Liver (tissue), 7 donors: ENCODE measurements at regions not wholly inside any gene's neighbourhood (a gene's known extent, or its start where the extent isn't known, plus 50 kb on each side); places are given as distances from the start of the nearest gene placed in this dataset.

Experiments
- DNase-seq: peaks from one replicate; pipeline ENCODE4 v3.0.0-alpha.2; 2017; ENCODE audit warnings: low spot score
- H3K27ac ChIP-seq, 2 donors: one replicate each; pipeline ENCODE4 v1.7.0; 2013; ENCODE audit warnings: inconsistent platforms in 2 of 2, low read length in 2 of 2, control low read depth in 1 of 2, low read depth in 1 of 2, mild to moderate bottlenecking in 1 of 2
- H3K27me3 ChIP-seq, 4 donors: one replicate each; pipeline versions ENCODE4 v1.6.1 to v1.7.0; 2013; ENCODE audit warnings: low read length in 3 of 4, inconsistent platforms in 1 of 4, mild to moderate bottlenecking in 1 of 4, moderate library complexity in 1 of 4; ENCODE audit not compliant: control insufficient read depth in 4 of 4, insufficient read depth in 4 of 4
- H3K36me3 ChIP-seq, 4 donors: one replicate each; pipeline versions ENCODE4 v1.6.1 to v1.7.0; 2013; ENCODE audit warnings: low read length in 3 of 4, mild to moderate bottlenecking in 3 of 4, low read depth in 1 of 4, moderate library complexity in 1 of 4; ENCODE audit not compliant: control insufficient read depth in 4 of 4, insufficient read depth in 3 of 4
- H3K4me1 ChIP-seq, 4 donors: one replicate each; pipeline versions ENCODE4 v1.6.1 to v1.7.0; 2013; ENCODE audit warnings: low read length in 3 of 4, mild to moderate bottlenecking in 3 of 4, moderate library complexity in 1 of 4; ENCODE audit not compliant: control insufficient read depth in 4 of 4, insufficient read depth in 4 of 4
- H3K4me3 ChIP-seq, 3 donors: one replicate each; pipeline versions ENCODE4 v1.6.1 to v1.7.0; 2013; ENCODE audit warnings: low read length in 3 of 3, control low read depth in 1 of 3, low read depth in 1 of 3, mild to moderate bottlenecking in 1 of 3
- H3K9ac ChIP-seq, 2 donors: one replicate each; pipeline ENCODE4 v1.7.0; 2013; ENCODE audit warnings: low read length in 2 of 2, mild to moderate bottlenecking in 2 of 2, moderate library complexity in 2 of 2, control low read depth in 1 of 2, low read depth in 1 of 2
- H3K9me3 ChIP-seq, 4 donors: one replicate each; pipeline versions ENCODE4 v1.6.1 to v1.7.0; 2013; ENCODE audit warnings: low read length in 3 of 4; ENCODE audit not compliant: control insufficient read depth in 4 of 4
- EGR1 ChIP-seq, 2 donors: IDR thresholded peaks; 2 replicates each; pipeline ENCODE4 v1.6.1; 2016 to 2018; ENCODE audit warnings: antibody characterized with exemption in 2 of 2, low read depth in 2 of 2
- FOXA1 ChIP-seq: IDR thresholded peaks from 2 replicates; pipeline ENCODE4 v1.6.1; 2016; ENCODE audit warnings: antibody characterized with exemption
- FOXA2 ChIP-seq: IDR thresholded peaks from 2 replicates; pipeline ENCODE4 v1.6.1; 2016; ENCODE audit warnings: antibody characterized with exemption
- GABPA ChIP-seq, 2 donors: IDR thresholded peaks in 1 of 2; conservative IDR thresholded peaks in 1 of 2; 2 replicates each; pipeline ENCODE4 v1.6.1; 2016; ENCODE audit warnings: antibody characterized with exemption in 2 of 2, mild to moderate bottlenecking in 1 of 2, moderate library complexity in 1 of 2
- HNF4A ChIP-seq, 2 donors: conservative IDR thresholded peaks; 2 replicates each; pipeline ENCODE4 v1.6.1; 2016; ENCODE audit warnings: antibody characterized with exemption in 2 of 2, mild to moderate bottlenecking in 2 of 2
- HNF4G ChIP-seq: IDR thresholded peaks from 2 replicates; pipeline ENCODE4 v1.6.1; 2016; ENCODE audit warnings: antibody characterized with exemption
- JUND ChIP-seq, 2 donors: IDR thresholded peaks; 2 replicates each; pipeline ENCODE4 v1.6.1; 2016; ENCODE audit warnings: antibody characterized with exemption in 2 of 2
- NR2F2 ChIP-seq: IDR thresholded peaks from 2 replicates; pipeline ENCODE4 v1.6.1; 2016; ENCODE audit warnings: antibody characterized with exemption
- RXRA ChIP-seq, 2 donors: IDR thresholded peaks; 2 replicates each; pipeline ENCODE4 v1.6.1; 2017 to 2018; ENCODE audit warnings: antibody characterized with exemption in 2 of 2, mild to moderate bottlenecking in 1 of 2
- SP1 ChIP-seq: IDR thresholded peaks from 2 replicates; pipeline ENCODE4 v1.6.1; 2018; ENCODE audit warnings: antibody characterized with exemption, mild to moderate bottlenecking
- TAF1 ChIP-seq: conservative IDR thresholded peaks from 2 replicates; pipeline ENCODE4 v1.6.1; 2016; ENCODE audit warnings: antibody characterized with exemption, mild to moderate bottlenecking
- YY1 ChIP-seq: IDR thresholded peaks from 2 replicates; pipeline ENCODE4 v1.6.1; 2016; ENCODE audit warnings: antibody characterized with exemption, mild to moderate bottlenecking
- ZBTB33 ChIP-seq: IDR thresholded peaks from 2 replicates; pipeline ENCODE4 v1.6.1; 2016; ENCODE audit warnings: antibody characterized with exemption
- TF ChIP-seq, protein P1 (sequence below): fragments of 150-350 bp; IDR thresholded peaks from 2 replicates; pipeline ENCODE4 v1.5.1; 2017; ENCODE audit warnings: improper control_type of control experiment, low read depth, low read length; ENCODE audit not compliant: missing input control
- TF ChIP-seq, protein P2 (sequence below): IDR thresholded peaks from 2 replicates; pipeline ENCODE4 v1.6.1; 2016; ENCODE audit warnings: antibody characterized with exemption
- TF ChIP-seq, protein P3 (sequence below): IDR thresholded peaks from 2 replicates; pipeline ENCODE4 v1.6.1; 2016; ENCODE audit warnings: antibody characterized with exemption
- TF ChIP-seq, protein P4 (sequence below): IDR thresholded peaks from 2 replicates; pipeline ENCODE4 v1.6.1; 2016; ENCODE audit warnings: antibody characterized with exemption, mild to moderate bottlenecking
- donor health status: healthy.
- donor health status: healthy.
- donor health status: healthy.
- donor health status: healthy.

- TF ChIP-seq, protein P1, sequence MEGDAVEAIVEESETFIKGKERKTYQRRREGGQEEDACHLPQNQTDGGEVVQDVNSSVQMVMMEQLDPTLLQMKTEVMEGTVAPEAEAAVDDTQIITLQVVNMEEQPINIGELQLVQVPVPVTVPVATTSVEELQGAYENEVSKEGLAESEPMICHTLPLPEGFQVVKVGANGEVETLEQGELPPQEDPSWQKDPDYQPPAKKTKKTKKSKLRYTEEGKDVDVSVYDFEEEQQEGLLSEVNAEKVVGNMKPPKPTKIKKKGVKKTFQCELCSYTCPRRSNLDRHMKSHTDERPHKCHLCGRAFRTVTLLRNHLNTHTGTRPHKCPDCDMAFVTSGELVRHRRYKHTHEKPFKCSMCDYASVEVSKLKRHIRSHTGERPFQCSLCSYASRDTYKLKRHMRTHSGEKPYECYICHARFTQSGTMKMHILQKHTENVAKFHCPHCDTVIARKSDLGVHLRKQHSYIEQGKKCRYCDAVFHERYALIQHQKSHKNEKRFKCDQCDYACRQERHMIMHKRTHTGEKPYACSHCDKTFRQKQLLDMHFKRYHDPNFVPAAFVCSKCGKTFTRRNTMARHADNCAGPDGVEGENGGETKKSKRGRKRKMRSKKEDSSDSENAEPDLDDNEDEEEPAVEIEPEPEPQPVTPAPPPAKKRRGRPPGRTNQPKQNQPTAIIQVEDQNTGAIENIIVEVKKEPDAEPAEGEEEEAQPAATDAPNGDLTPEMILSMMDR, result no peak
- TF ChIP-seq FOXA1 (no peak), YY1 (no peak), SP1 (no peak)
- TF ChIP-seq, protein P2, sequence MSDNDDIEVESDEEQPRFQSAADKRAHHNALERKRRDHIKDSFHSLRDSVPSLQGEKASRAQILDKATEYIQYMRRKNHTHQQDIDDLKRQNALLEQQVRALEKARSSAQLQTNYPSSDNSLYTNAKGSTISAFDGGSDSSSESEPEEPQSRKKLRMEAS, result no peak
Measured at GRCh38 chr5:76029739-76030138, 53.4 kb upstream of the SV2C start (continued).

GRCh38 chr5:76025790-76026189, 57.4 kb upstream of the SV2C start:
- no peak overlapping the region for H3K9ac ChIP-seq
- H3K36me3 ChIP-seq, result no peaks in the 10 kb centered on the region
- H3K4me1 ChIP-seq, result no peaks in the 10 kb centered on the region
- H3K9me3 ChIP-seq, result no peaks in the 10 kb centered on the region
- no peak overlapping the region for H3K27ac ChIP-seq
- no peak overlapping the region for H3K4me3 ChIP-seq
- H3K27me3 ChIP-seq, result peaks cover 0 to 6% (median 2%) of the 10 kb centered on the region in 4 donors
- no peak for DNase-seq
- TF ChIP-seq EGR1 (IDR thresholded peaks at IDR 0.05; ENCODE audit: low read depth in 2 of 2) (no peak), ZBTB33 (no peak), HNF4A (conservative IDR thresholded peaks at IDR 0.05) (no peak), NR2F2 (no peak), SP1 (no peak), FOXA2 (no peak), JUND (IDR thresholded peaks at IDR 0.05) (no peak), YY1 (no peak), TAF1 (no peak), HNF4G (no peak), RXRA (IDR thresholded peaks at IDR 0.05) (no peak), GABPA (IDR thresholded peaks at IDR 0.05 in 1 of 2, conservative IDR thresholded peaks at IDR 0.05 in 1 of 2) (no peak), FOXA1 (no peak)
- TF ChIP-seq, protein P1, result no peak
- TF ChIP-seq, protein P3, sequence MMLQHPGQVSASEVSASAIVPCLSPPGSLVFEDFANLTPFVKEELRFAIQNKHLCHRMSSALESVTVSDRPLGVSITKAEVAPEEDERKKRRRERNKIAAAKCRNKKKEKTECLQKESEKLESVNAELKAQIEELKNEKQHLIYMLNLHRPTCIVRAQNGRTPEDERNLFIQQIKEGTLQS, result no peak
- TF ChIP-seq, protein P2, result no peak
- TF ChIP-seq, protein P4, sequence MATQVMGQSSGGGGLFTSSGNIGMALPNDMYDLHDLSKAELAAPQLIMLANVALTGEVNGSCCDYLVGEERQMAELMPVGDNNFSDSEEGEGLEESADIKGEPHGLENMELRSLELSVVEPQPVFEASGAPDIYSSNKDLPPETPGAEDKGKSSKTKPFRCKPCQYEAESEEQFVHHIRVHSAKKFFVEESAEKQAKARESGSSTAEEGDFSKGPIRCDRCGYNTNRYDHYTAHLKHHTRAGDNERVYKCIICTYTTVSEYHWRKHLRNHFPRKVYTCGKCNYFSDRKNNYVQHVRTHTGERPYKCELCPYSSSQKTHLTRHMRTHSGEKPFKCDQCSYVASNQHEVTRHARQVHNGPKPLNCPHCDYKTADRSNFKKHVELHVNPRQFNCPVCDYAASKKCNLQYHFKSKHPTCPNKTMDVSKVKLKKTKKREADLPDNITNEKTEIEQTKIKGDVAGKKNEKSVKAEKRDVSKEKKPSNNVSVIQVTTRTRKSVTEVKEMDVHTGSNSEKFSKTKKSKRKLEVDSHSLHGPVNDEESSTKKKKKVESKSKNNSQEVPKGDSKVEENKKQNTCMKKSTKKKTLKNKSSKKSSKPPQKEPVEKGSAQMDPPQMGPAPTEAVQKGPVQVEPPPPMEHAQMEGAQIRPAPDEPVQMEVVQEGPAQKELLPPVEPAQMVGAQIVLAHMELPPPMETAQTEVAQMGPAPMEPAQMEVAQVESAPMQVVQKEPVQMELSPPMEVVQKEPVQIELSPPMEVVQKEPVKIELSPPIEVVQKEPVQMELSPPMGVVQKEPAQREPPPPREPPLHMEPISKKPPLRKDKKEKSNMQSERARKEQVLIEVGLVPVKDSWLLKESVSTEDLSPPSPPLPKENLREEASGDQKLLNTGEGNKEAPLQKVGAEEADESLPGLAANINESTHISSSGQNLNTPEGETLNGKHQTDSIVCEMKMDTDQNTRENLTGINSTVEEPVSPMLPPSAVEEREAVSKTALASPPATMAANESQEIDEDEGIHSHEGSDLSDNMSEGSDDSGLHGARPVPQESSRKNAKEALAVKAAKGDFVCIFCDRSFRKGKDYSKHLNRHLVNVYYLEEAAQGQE, result no peak
